HG03469 (cell line): ENCODE measurements at regions not wholly inside any gene's neighbourhood (a gene's known extent, or its start where the extent isn't known, plus 50 kb on each side); places are given as distances from the start of the nearest gene placed in this dataset.
"Not testable (repeated sequence)": the region's sequence is repeated elsewhere in the genome, so short reads cannot be mapped to it uniquely, and the experiment has no call there.

Experiments used
- ATAC-seq: cut with Tn5 transposase; IDR thresholded peaks from one replicate; pipeline ENCODE4 v1.9.1; 2021; ENCODE audit warnings: mild to moderate bottlenecking, moderate library complexity, moderate number of reproducible peaks; ENCODE audit not compliant: unreplicated experiment

DNA sequence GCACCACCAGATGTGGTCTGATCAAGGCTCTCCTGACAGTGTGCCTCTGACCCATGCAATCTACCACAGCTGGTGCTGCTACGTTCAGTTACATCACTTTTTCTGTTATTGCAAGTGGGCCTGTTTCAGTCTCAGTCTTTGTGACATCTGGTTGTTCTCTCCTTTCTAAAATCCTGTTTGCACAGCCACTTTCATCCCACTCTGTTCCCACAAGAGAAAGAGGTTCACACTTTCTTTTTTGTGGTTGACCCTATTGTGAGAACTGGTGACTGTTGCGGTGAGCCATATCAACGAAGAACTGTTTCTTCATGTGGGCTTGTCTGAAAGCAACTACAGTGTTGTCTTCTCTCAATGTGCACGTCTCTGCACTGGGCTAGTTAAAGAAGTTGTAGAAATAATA, 342.8 kb upstream of the ARPP21 start:
- no peak for ATAC-seq

DNA sequence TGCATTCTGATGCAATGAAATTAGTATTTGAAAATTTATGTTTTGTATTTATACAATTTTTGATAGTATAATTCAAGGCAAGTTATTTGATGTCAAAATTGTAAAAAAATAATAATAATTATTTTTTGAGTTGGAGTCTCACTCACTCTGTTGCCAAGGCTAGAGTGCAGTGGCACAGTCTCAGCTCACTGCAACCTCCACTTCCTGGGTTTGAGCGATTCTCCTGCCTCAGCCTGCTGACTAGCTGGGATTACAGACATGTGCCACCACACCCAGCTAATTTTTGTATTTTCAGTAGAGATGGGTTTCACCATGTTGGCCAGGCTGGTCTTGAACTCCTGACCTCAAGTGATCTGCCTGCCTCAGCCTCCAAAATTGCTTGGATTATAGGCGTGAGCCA, 342.4 kb upstream of the ARPP21 start:
- ATAC-seq: not testable (repeated sequence)

DNA sequence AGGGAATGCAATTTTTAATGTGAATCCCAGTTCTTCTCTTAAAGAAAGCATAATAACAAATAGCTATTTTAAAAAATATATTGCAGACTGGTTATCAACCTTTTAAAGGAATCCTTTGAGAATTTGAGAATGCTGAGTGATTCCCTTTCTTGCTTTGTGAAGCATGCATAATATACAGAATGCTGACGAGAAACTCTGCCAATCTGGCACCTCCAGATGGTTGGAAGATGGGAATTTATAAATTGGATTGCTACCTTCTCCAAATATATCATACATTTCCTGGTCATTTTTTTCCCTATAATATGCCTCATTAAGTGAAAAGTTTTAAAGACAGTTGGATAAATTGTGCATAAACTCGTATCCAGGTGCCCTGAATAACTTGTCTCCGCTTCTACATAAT, 333.9 kb upstream of the ARPP21 start:
- ATAC-seq: no peak

DNA sequence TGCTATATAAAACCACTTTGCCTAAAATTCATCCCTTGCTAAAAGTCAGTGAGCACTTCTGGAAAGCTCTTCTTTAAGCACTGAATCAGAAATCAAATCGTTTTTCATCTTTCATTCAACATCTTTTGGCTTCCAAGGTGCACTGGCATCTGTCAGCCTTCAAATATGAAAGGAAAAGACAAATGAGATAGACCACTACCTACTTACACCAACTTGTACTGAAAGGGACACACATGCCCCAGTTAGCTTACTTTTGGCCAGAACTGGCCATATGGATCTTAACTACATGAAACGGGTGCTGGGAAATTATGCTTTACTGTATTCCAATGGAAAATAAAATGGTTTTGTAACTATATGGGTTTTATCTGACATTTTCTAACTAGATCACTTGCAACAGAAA, 332.0 kb upstream of the ARPP21 start:
- ATAC-seq: no peak

DNA sequence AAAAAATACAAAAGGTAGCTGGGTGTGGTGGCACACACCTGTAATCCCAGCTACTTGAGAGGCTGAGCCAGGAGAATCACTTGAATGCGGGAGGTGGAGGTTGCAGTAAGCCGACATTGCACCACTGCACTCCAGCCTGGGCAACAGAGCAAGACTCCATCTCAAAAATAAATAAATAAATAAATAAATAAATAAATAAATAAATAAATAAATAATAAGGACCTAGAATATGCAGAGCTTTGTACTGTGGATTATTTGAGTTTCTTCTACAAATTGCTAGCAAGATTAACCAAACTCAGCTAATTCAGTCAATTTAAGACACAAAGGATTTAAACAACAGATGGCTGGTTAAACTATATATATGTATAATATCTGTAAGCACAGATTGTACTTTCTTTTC, 322.5 kb upstream of the ARPP21 start:
- ATAC-seq: not testable (repeated sequence)

DNA sequence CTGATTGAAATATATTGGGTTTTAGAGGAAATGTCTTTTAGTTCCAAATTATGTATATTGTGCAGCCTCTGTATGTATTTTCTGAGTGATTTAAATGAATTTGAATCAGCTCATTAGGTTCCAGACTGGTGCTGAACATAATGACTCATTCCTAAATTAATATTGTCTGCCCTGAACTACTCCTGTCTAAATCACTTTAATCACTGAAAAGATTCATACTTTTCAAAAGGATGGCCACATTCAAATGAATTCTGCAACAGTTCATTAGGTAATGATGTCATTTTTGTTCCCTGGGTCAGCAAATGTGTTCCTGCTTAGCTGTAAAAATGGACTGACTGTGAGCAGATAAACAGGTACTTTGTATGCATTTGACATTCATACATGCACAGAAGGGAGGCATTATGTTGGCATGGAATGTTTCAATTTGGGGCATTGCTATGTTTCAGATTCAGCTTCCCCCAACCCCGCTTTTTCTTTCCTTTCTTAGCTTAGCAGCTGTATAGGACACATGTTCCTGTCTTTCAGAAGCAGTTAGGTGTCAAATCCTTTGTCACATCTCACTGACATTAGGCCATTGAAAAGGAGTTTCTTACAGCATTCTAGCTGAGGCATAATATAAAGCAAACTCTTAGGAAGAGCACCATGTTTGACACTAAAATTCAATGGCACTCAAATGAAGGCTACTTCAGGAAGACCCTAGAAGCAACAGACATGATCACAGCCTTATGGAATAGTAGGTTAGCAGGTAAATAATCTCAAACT, 318.5 kb upstream of the ARPP21 start:
- no peak for ATAC-seq

DNA sequence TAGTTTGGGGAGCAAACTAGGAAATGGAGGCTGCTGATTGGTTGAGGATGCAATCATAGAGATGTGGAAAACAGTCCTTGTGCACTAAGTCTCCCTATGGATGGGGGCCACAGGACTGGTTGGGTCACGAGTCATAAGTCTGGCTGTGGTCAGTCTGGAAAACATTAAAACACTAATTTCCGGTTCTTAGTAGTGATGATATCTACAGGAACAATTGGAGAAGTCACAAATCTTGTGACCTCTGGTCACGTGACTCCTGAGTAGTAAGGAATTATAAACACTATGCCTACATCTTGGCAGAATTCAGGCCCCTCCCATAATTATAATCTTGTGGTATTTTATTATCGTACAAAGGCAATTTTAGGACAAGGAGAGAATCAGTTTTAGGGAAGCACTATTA, 317.3 kb upstream of the ARPP21 start:
- no peak for ATAC-seq

DNA sequence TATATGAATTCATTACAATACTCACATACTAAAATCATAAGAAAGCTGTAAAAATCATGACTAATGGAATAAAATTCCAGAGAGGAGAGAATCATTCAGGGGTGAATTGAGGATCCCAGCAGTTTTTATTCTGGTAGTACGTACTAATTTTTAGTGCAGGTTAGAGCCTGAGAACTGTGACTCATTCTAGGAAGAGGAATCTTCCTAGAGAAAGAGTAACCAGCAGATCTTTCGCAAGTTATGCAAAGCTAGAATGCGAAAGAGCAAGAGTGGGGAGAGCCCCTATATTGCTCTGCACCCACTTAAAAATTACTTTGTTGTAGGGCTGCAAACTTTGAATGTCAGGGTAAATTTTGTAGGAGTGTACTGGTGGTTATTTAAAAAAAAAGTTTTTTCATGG, 303.6 kb upstream of the ARPP21 start:
- no peak for ATAC-seq

DNA sequence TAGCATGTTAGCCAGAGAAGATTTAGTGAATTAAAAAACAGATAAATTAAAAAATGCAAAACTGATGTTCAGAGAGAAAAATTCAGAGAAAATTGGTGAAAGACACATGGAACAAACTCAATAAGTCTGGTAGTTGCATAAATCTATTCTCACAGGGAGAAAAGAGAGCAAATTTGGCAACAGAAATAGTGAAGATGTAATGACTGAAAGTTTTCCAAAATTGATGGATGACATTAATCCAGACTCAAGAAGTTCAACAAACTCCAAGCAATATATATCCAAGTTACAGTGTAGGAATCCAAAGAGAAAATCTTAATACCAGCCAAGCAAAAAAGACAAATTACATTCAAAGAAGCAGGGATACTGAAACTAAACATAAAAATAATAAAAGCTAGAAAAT, 302.7 kb upstream of the ARPP21 start:
- no peak for ATAC-seq

DNA sequence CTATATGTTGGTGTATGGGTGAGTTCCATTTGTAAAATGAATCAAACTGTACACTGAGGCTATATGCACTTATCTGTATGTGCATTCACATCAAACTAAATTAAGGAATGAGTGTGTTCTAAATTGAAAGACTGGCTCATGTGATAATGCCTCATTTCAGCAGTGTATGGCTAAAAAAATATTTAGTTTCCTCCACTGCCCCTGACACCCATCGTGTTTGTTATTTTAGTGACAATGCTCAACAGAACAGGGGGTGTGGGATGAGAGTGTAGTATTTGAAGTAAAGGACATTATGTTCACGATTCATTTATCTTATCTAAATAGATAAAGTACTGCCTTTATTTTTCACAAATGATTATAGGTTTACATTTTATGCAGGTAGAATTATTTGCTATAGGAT, 301.1 kb upstream of the ARPP21 start:
- no peak for ATAC-seq

DNA sequence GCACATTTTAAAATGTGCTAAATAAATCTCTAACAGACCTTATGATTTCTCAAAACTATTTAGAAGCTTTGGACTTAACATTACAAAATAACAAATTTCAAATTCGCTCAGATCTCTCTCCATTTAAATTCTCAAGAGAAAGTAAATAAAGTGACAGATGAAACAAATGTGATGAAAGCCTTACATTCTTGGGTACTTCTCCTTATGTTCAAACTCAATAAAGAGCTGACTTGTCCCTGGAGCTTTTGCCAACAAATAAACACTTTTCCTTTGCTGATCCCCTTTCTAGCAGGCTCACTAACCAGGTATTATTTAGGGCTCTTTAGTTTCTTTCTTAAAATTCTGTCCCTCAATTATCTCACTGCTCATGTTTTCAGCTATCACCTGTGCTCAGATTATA, 259.1 kb upstream of the ARPP21 start:
- ATAC-seq: no peak

DNA sequence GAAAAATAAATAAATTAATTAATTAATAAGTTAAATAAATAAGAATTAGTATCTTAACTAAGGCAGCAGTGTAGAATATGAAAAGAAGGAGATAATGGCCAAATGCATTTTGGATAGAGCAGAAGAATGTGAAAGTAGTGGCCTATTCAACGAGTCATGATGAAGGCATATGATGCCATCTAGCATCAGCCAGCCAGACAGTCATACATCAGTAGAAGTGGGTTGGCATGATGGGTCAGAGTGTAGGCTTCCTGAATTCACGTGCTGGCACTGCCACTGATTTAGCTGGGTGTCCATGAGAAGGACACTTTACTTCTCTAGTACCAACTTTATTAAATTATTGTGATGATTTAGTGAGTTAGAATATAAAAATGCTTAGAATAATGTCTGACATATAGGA, 256.1 kb upstream of the ARPP21 start:
- no peak for ATAC-seq

DNA sequence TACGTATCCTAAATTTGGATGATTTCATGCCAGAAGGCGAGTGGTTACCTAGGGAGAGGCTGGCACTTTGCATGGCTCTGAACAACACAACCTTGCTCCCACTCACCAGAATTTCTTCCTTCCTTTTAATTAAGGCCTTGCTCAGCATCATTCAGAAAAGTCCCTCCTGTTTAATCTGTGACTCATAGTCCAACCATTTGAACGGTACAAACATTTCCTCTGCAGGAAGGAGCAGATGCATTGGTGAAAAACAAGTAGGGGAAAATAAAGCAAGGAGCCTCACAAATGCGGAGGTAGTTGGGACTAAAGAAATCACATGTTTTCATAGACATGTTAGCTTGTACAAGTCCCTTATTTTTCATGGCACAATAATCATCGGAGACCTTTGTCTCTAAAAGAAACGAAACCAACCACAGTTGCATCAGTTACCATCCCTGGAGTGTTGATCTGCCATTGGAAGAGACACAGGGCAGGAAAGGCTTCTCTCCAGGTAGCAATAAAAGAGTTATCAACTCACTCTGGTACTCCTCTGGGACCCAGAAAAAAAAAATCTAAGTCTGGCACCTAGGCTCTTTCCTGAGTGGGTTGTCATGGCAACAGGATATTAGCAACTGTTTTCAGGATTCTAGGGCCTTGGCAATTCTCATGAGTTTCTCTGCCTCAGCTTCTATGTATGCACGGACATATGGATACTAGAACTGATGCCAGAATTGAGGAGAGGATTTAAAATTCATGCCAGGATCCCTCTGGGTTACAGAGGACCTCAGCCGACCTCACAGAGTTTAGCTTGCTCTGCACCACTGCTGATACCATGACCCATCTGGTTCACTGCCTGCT, 255.4 kb upstream of the ARPP21 start:
- ATAC-seq: no peak

DNA sequence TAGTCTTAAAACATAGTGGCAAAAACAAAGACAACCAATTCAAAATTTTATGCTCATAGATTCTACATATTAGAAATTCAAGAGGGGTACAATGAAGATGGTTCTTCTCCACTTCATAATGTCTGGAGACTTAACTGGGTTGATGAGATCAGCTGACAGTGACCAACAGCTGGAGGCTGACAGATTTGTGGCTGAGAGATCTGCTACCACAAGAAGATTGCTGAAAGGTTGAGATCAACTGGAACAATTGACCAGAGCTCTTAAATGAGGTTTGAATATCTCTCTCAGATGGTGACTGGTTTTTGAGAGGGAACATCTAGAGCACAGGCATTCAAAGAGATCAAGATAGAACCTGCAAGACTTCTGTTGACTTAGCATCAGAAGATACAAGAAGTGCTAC, 254.1 kb upstream of the ARPP21 start:
- no peak for ATAC-seq

DNA sequence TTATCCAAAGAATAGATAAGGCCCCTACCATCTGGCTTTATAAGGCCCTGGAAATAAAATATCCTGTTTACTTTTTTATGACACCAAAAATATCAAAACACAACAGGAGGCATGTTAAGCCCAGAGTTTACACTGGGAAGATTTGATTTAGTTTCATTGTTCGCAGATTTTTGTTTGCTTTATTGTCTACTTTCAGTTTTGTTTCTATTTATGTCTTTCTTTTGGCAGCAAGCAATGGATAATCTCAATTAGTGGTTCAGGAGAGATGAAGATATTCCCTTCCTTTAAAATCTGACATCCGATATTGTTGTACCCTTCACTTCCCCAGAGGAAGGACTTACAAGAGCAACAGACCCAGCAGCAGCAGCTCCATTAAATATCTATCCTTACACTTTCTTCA, 249.4 kb upstream of the ARPP21 start:
- ATAC-seq: no peak

DNA sequence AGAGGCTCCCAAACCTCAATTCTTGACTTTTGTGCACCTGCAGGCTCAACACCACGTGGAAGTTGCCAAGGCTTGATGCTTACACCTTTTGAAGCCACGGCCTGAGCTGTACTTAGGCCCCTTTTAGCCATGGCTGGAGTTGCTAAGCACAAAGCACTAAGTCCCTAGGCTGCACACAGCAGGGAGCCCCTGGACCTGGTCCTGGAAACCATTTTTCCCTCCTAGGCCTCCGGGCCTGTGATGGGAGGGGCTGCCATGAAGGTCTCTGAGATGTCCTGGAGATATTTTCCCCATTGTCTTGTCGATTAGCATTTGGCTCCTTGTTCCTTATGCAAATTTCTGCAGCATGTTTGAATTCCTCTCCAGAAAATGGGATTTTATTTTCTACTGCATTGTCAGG, 247.1 kb upstream of the ARPP21 start:
- ATAC-seq: no peak

DNA sequence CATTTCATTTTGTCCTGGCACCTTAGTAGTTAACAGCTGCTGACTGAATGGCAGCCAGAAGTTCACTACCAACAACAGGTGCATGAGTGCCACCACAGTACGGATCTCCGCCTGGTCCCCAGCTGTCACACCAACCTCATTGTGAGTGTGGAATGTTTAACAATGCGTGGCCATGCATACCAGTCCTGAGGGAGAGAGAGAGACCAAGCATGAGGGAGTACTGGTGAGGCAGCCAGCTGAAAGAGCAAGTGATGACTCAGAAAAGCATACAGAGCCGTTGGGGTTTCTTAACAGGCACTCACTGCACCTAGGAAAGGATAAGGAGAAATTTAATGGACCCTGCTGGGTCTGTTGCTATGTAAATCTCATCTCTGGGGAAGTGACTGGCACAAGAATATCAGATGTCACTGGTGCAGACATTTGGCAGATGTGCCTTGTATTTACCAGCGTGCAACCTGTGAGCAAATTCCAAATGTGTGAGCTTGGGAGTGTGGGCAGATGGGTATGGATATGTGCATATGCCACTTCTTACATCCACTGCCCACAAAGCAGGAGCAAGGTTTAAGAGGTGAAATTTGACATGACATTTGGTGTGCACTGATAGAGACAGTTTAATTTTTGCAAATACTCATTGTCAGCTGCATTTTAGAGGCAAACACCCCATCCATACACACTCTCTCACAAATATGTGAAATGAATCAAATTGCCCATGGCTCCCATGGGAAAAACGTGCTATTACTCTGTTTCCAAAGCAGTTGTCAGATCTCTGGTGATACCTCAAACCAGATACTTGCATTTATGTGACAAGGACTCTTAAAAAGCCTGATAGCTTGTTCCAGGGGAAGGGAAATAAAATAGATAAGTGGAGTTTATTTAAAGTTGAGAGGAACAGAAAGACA, 245.2 kb upstream of the ARPP21 start:
- ATAC-seq: no peak

DNA sequence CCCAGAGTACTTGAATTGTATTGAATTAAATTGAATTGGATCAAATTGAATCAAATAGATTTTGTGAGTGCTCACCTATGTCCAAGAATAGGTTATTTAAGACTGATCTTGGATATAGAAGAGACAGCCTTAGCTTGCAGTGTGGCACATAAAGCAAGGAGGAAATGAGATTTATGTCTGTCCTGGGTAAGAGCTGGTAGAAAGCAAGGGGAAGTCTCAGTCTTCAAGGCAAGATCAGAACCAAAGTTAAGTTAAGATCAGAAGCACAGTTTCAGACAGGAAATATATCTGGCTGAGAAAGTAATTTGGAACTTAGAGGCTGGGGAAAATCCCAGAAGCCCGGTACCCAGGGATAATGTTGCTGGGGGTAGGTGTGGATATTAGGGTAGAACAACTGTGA, 244.4 kb upstream of the ARPP21 start:
- ATAC-seq: no peak

DNA sequence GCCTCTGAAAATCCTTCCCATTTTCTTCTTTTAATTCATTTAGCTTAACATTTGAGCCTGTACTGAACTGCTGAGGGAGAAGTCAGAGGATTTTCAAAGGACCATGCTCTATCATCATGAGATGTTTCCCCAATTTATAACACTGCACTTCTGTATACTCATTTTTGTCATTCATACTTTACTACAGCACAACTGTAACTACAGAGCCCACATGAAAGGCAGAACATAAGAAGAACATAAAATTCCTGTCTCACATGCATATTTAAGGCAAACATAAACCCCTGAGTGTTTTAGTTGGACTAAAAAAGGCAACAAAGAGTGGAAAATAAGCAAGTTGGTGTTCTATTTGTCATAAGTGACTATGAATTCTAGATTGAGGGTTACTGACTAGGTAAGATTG, 237.7 kb upstream of the ARPP21 start:
- no peak for ATAC-seq

DNA sequence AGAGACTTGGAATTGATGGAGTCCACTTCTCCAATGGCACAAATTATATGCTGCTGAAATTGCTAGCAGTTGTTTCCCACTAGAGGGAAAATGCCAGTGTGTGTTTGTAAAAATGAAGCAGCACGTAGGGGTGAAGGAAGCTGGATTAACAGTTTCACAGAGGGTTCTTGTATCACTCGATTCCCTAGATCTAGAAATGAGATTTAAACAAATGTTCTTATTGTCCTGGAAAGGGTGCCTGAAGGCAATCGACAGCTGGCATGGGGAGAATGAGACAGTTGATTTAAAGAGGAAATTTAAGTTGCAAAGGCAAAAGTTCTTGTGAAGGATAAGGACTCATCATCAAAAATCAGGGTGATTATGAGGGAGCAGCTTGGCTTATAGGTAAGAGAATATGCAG, 234.8 kb upstream of the ARPP21 start:
- no peak for ATAC-seq

DNA sequence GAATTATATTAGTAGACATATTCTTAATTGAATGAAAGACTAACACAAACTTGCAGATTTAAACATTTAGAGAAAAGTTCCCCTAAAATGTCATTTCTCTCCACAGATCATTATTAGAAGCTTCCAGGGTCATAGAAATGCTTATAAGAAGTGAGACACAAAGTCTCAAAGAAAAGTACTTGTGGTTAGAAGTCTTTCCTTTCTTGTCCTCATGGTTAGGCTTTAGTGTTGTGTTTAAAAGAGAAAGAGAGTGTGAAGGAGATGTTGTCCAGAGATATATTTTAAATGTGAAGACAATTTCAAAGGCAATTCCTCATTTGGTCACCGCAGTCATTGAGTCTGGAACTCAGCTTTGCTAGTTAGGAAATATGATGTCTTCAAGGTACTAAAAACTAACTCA, 230.4 kb upstream of the ARPP21 start:
- no peak for ATAC-seq
